ENCODE measurements at regions not wholly inside any gene's neighbourhood (a gene's known extent, or its start where the extent isn't known, plus 50 kb on each side); places are given as distances from the start of the nearest gene placed in this dataset.

DNA sequence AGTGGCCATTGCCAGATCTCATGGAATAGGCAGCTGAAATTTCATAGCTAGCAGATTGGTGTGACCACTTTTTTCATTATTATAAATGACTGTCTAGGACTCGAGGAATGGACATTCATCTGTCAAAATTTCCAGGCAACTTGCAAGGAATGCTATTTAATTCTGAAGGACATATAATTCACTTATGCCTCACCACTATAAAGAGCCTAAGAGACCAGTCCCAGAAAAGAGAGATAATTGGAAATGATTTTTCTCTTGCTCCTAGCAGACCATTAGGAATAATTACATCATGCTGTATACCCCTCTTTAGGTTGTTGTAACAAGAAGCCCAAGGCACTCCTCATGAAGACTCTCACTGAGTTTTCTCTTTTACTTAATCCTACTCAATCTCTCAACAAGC is 557.4 kb upstream of the RAB6C start:
- Histone ChIP-seq H3K4me3 (ENCODE audit: low read depth in 2 of 2, low read length in 1 of 2) (no peak overlapping the region), H3K27ac (ENCODE audit: low read depth in 2 of 2, low read length in 1 of 2) (no peak overlapping the region), H3K4me2 (no peak overlapping the region), H3K36me3 (replicated peaks in 1 of 2; ENCODE audit: control insufficient read depth in 1 of 2, insufficient read depth in 2 of 2, low read length in 1 of 2) (no peaks in the 10 kb centered on the region), H3K9ac (no peak overlapping the region), H3K4me1 (ENCODE audit: control insufficient read depth in 1 of 2, insufficient read depth in 2 of 2, low read depth in 1 of 2, low read length in 1 of 2) (no peaks in the 10 kb centered on the region), H2AFZ (ENCODE audit: low read depth) (no peak overlapping the region), H3K27me3 (ENCODE audit: insufficient read depth) (no peaks in the 10 kb centered on the region), H3K79me2 (ENCODE audit: insufficient read depth) (no peaks in the 10 kb centered on the region), H3K9me3 (peaks cover 6% of the 10 kb centered on the region; the same call in 1 of the 2 replicates), H3F3A (replicated peaks; ENCODE audit: insufficient read depth) (no peaks in the 10 kb centered on the region), H3K9me2 (no peaks in the 10 kb centered on the region), H4K20me1 (ENCODE audit: insufficient read depth) (no peaks in the 10 kb centered on the region)
- TF ChIP-seq, protein P1, sequence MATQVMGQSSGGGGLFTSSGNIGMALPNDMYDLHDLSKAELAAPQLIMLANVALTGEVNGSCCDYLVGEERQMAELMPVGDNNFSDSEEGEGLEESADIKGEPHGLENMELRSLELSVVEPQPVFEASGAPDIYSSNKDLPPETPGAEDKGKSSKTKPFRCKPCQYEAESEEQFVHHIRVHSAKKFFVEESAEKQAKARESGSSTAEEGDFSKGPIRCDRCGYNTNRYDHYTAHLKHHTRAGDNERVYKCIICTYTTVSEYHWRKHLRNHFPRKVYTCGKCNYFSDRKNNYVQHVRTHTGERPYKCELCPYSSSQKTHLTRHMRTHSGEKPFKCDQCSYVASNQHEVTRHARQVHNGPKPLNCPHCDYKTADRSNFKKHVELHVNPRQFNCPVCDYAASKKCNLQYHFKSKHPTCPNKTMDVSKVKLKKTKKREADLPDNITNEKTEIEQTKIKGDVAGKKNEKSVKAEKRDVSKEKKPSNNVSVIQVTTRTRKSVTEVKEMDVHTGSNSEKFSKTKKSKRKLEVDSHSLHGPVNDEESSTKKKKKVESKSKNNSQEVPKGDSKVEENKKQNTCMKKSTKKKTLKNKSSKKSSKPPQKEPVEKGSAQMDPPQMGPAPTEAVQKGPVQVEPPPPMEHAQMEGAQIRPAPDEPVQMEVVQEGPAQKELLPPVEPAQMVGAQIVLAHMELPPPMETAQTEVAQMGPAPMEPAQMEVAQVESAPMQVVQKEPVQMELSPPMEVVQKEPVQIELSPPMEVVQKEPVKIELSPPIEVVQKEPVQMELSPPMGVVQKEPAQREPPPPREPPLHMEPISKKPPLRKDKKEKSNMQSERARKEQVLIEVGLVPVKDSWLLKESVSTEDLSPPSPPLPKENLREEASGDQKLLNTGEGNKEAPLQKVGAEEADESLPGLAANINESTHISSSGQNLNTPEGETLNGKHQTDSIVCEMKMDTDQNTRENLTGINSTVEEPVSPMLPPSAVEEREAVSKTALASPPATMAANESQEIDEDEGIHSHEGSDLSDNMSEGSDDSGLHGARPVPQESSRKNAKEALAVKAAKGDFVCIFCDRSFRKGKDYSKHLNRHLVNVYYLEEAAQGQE (IDR thresholded peaks at IDR 0.05; ENCODE audit: low read depth, low read length), result no peak
- no peak for TF ChIP-seq JUND (IDR thresholded peaks at IDR 0.05)
- TF ChIP-seq, protein P2, sequence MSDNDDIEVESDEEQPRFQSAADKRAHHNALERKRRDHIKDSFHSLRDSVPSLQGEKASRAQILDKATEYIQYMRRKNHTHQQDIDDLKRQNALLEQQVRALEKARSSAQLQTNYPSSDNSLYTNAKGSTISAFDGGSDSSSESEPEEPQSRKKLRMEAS (IDR thresholded peaks at IDR 0.05; ENCODE audit: low read depth), result no peak
- TF ChIP-seq GABPA (IDR thresholded peaks at IDR 0.05; ENCODE audit: low read depth), result no peak
- TF ChIP-seq YY1 (IDR thresholded peaks at IDR 0.05; ENCODE audit: low read depth), result no peak
- TF ChIP-seq GATA2 (CRISPR knock-in tag; IDR thresholded peaks at IDR 0.05), result no peak
- TF ChIP-seq, protein P3, sequence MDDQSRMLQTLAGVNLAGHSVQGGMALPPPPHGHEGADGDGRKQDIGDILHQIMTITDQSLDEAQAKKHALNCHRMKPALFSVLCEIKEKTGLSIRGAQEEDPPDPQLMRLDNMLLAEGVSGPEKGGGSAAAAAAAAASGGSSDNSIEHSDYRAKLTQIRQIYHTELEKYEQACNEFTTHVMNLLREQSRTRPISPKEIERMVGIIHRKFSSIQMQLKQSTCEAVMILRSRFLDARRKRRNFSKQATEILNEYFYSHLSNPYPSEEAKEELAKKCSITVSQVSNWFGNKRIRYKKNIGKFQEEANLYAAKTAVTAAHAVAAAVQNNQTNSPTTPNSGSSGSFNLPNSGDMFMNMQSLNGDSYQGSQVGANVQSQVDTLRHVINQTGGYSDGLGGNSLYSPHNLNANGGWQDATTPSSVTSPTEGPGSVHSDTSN (IDR thresholded peaks at IDR 0.05), result no peak
- no peak for TF ChIP-seq MXI1 (IDR thresholded peaks at IDR 0.05; ENCODE audit: low read depth, low read length)
- TF ChIP-seq, protein P4, sequence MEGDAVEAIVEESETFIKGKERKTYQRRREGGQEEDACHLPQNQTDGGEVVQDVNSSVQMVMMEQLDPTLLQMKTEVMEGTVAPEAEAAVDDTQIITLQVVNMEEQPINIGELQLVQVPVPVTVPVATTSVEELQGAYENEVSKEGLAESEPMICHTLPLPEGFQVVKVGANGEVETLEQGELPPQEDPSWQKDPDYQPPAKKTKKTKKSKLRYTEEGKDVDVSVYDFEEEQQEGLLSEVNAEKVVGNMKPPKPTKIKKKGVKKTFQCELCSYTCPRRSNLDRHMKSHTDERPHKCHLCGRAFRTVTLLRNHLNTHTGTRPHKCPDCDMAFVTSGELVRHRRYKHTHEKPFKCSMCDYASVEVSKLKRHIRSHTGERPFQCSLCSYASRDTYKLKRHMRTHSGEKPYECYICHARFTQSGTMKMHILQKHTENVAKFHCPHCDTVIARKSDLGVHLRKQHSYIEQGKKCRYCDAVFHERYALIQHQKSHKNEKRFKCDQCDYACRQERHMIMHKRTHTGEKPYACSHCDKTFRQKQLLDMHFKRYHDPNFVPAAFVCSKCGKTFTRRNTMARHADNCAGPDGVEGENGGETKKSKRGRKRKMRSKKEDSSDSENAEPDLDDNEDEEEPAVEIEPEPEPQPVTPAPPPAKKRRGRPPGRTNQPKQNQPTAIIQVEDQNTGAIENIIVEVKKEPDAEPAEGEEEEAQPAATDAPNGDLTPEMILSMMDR (IDR thresholded peaks at IDR 0.05), result no peak
- TF ChIP-seq CHD2 (IDR thresholded peaks at IDR 0.05; ENCODE audit: low read length, partially characterized antibody), result no peak
- TF ChIP-seq, protein P5, sequence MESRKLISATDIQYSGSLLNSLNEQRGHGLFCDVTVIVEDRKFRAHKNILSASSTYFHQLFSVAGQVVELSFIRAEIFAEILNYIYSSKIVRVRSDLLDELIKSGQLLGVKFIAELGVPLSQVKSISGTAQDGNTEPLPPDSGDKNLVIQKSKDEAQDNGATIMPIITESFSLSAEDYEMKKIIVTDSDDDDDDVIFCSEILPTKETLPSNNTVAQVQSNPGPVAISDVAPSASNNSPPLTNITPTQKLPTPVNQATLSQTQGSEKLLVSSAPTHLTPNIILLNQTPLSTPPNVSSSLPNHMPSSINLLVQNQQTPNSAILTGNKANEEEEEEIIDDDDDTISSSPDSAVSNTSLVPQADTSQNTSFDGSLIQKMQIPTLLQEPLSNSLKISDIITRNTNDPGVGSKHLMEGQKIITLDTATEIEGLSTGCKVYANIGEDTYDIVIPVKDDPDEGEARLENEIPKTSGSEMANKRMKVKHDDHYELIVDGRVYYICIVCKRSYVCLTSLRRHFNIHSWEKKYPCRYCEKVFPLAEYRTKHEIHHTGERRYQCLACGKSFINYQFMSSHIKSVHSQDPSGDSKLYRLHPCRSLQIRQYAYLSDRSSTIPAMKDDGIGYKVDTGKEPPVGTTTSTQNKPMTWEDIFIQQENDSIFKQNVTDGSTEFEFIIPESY (IDR thresholded peaks at IDR 0.05; ENCODE audit: borderline replicate concordance, low read depth), result no peak
- no peak for TF ChIP-seq NRF1 (IDR thresholded peaks at IDR 0.05; ENCODE audit: low read depth, low read length)
- TF ChIP-seq EZH2phosphoT487 (IDR thresholded peaks at IDR 0.05; ENCODE audit: borderline replicate concordance, low read depth), result no peak
- TF ChIP-seq SIN3A (IDR thresholded peaks at IDR 0.05; ENCODE audit: borderline replicate concordance, low read depth, low read length), result no peak
- TF ChIP-seq TAF1 (IDR thresholded peaks at IDR 0.05; ENCODE audit: borderline replicate concordance, low read depth, low read length), result no peak
- TF ChIP-seq TCF12 (IDR thresholded peaks at IDR 0.05), result no peak
- no peak for TF ChIP-seq ELF1 (IDR thresholded peaks at IDR 0.05)
- ChIA-PET CTCF (no interaction called here), POLR2A (no interaction called here)
- WGBS (ENCODE audit: low lambda C conversion rate), result 0% methylated on average over 1 of the region's 1 CpG
- no peak for DNase-seq

All from SK-N-SH (cell line).